GM18951 (cell line): ENCODE measurements at regions not wholly inside any gene's neighbourhood (a gene's known extent, or its start where the extent isn't known, plus 50 kb on each side); places are given as distances from the start of the nearest gene placed in this dataset.
"Not testable (repeated sequence)": the region's sequence is repeated elsewhere in the genome, so short reads cannot be mapped to it uniquely, and the experiment has no call there.

Source experiments
- POLR2A ChIP-seq: IDR thresholded peaks from 4 replicates; pipeline ENCODE4 v1.6.1; 2011; ENCODE audit warnings: mild to moderate bottlenecking; ENCODE audit not compliant: insufficient read length, insufficient read depth; ENCODE audit errors: extremely low read depth
- in situ Hi-C: fragments of 300-500 bp; cut with MboI; formaldehyde crosslinking; loops from one replicate; pipeline ENCODE4 v1.12.0; 2022; ENCODE audit warnings: low sequenced_read_pairs, mixed read lengths, inconsistent platforms; ENCODE audit not compliant: unreplicated experiment

- no peak for TF ChIP-seq POLR2A
- in situ Hi-C loops, result no loop called here
Measured at GRCh38 chr1:43108080-43108479, 64.0 kb downstream of the EBNA1BP2 start.

GRCh38 chr1:43107664-43108063, 64.4 kb downstream of the EBNA1BP2 start:
- in situ Hi-C loops, result no loop called here
- TF ChIP-seq POLR2A, result no peak

GRCh38 chr1:43104027-43104763, 67.9 kb downstream of the EBNA1BP2 start:
- in situ Hi-C loops, result no loop called here
- no peak for TF ChIP-seq POLR2A

- in situ Hi-C loops, result no loop called here
- no peak for TF ChIP-seq POLR2A
Measured at GRCh38 chr1:43101061-43101460, 71.0 kb downstream of the EBNA1BP2 start.

- no peak for TF ChIP-seq POLR2A
- in situ Hi-C loops, result no loop called here
Measured at GRCh38 chr1:43098200-43098599, 73.9 kb downstream of the EBNA1BP2 start.

GRCh38 chr1:43096528-43096927, 75.6 kb downstream of the EBNA1BP2 start:
- in situ Hi-C loops, result not testable (repeated sequence)

- in situ Hi-C loops, result not testable (repeated sequence)
Measured at GRCh38 chr1:43090812-43091211, 81.3 kb downstream of the EBNA1BP2 start.

GRCh38 chr1:43090157-43090556, 81.9 kb downstream of the EBNA1BP2 start:
- in situ Hi-C loops, result not testable (repeated sequence)

- TF ChIP-seq POLR2A, result no peak
- in situ Hi-C loops, result no loop called here
Measured at GRCh38 chr1:43083375-43083891, 88.7 kb downstream of the EBNA1BP2 start.

- in situ Hi-C loops, result no loop called here
- TF ChIP-seq POLR2A, result no peak
Measured at GRCh38 chr1:43082740-43083139, 89.3 kb downstream of the EBNA1BP2 start.

GRCh38 chr1:43077273-43077672, 94.8 kb downstream of the EBNA1BP2 start:
- in situ Hi-C loops, result loop anchor here (5.0 to 10.0 kb wide), 2 partner anchors 165 to 302 kb away; no protein-coding TSS in a partner anchor
- TF ChIP-seq POLR2A, result no peak

- in situ Hi-C loops, result loop anchor here (5.0 to 10.0 kb wide), 2 partner anchors 162 to 300 kb away; no protein-coding TSS in a partner anchor
- TF ChIP-seq POLR2A, result no peak
Measured at GRCh38 chr1:43074709-43075108, 97.4 kb downstream of the EBNA1BP2 start.

- in situ Hi-C loops, result loop anchor here (10.0 kb wide), 1 partner anchor 299 kb away; no protein-coding TSS in a partner anchor
Measured at GRCh38 chr1:43074244-43074643, 97.8 kb downstream of the EBNA1BP2 start.

GRCh38 chr1:43073490-43074230, 98.4 kb downstream of the EBNA1BP2 start:
- TF ChIP-seq POLR2A, result no peak
- in situ Hi-C loops, result loop anchor here (10.0 kb wide), 1 partner anchor 299 kb away; no protein-coding TSS in a partner anchor

More at GRCh38 chr1:43074244-43074643, 97.8 kb downstream of the EBNA1BP2 start:
- TF ChIP-seq POLR2A, result no peak

GRCh38 chr1:43072314-43072713, 99.8 kb downstream of the EBNA1BP2 start:
- in situ Hi-C loops, result loop anchor here (10.0 kb wide), 1 partner anchor 298 kb away; no protein-coding TSS in a partner anchor
- no peak for TF ChIP-seq POLR2A
